ENCODE measurements at regions not wholly inside any gene's neighbourhood (a gene's known extent, or its start where the extent isn't known, plus 50 kb on each side); places are given as distances from the start of the nearest gene placed in this dataset.
A peak's percentile ranks its signal among the peaks of the same experiment; 100 is the strongest.

DNA sequence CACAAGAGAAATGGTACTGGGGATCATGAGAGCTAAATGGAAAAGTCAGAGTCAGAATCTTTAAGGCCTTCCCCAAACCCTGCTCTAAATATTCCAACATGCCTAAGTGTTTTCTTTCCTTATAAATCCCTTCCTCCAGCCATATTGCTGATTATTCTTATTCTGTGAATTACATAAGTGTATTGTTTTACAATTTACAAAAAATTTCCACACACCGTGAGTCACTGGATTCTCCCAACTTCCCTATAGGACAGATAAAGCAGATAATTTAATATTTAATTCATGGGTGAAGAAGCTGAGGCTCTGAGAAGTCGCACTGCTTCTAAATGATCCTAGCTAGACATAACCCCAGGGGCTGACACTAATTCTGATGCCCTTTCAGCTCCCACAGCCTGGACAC lies 243.3 kb upstream of the JUN start:
- peaks cover 15 to 16% of the 10 kb centered on the region in 2 donors for H3K4me1 ChIP-seq
- DNase-seq, result no peak
- no peaks in the 10 kb centered on the region for H3K9me3 ChIP-seq
- WGBS, 2 donors, result 94 to 96% methylated on average over 2 of the region's 2 CpGs
- H3K4me3 ChIP-seq (replicated peaks in 1 of 3), result no peak overlapping the region
- H3K27me3 ChIP-seq, result no peaks in the 10 kb centered on the region
- TF ChIP-seq POLR2A (IDR thresholded peaks at IDR 0.05), result no peak
- TF ChIP-seq, protein P1, sequence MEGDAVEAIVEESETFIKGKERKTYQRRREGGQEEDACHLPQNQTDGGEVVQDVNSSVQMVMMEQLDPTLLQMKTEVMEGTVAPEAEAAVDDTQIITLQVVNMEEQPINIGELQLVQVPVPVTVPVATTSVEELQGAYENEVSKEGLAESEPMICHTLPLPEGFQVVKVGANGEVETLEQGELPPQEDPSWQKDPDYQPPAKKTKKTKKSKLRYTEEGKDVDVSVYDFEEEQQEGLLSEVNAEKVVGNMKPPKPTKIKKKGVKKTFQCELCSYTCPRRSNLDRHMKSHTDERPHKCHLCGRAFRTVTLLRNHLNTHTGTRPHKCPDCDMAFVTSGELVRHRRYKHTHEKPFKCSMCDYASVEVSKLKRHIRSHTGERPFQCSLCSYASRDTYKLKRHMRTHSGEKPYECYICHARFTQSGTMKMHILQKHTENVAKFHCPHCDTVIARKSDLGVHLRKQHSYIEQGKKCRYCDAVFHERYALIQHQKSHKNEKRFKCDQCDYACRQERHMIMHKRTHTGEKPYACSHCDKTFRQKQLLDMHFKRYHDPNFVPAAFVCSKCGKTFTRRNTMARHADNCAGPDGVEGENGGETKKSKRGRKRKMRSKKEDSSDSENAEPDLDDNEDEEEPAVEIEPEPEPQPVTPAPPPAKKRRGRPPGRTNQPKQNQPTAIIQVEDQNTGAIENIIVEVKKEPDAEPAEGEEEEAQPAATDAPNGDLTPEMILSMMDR (IDR thresholded peaks at IDR 0.05), result no peak
- intact Hi-C loops (cut with DNase I), result no loop called here
- H3K36me3 ChIP-seq, result no peaks in the 10 kb centered on the region
- H3K27ac ChIP-seq, result no peak overlapping the region

DNA sequence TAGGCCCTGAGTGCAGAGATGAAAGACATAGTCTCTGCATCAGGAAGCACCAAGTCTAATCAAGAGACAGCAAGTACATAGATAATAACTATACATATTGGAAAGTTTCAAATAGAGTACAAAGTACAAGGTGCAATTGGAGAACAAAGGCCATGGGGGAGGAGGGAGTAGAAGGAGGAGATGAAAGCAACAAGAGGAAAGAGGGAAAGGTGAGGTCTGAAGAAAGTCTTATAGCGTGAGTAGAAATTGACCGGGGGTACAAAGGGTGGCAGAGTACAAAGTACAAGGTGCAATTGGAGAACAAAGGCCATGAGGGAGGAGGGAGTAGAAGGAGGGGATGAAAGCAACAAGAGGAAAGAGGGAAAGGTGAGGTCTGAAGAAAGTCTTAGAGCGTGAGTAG lies 244.2 kb upstream of the JUN start:
- Histone ChIP-seq H3K4me1 (peaks cover 17 to 22% of the 10 kb centered on the region in 2 donors), H3K36me3 (no peaks in the 10 kb centered on the region), H3K4me3 (replicated peaks in 1 of 3) (no peak overlapping the region), H3K9me3 (no peaks in the 10 kb centered on the region), H3K27ac (no peak overlapping the region), H3K27me3 (no peaks in the 10 kb centered on the region)
- DNase-seq, result no peak
- TF ChIP-seq, protein P1 (IDR thresholded peaks at IDR 0.05), result no peak
- no peak for TF ChIP-seq POLR2A (IDR thresholded peaks at IDR 0.05)
- intact Hi-C loops (cut with DNase I), result no loop called here
- 91 to 96% methylated on average over 3 of the region's 3 CpGs for WGBS, 2 donors

DNA sequence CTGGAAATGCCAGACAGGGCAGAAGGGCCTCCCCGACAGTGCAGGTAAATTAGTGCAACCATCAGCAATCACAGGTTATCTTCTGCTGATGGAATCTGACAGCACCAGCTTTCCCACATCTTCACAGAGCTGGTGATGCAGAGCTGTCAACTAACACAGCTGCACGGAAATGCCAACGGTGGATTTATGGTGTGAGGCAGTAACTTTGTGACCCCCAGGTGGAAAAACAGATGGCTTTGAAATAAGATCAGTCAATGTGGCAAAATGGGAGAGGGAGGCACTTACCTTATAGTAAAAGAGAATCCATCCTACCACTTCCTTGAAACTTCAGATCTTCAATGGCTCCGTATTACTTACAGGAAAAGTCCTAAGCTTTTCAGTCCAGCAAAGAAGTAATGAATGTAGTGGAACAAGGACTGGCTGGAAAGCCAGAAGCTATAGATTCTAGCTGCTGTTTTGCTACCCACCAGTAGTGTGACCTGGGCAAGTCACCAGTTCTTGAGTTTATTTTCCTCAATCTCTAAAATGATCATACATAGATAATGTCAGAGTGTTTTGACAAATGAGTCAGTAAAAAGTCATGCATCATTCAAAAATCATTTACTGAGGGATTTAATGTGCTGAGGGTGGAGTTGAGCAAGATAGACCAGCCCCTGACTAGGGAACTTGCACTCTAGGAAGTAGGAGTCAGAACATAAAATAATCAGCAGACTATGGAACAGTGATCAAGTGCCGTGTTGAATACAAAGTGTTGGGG lies 245.7 kb upstream of the JUN start:
- Histone ChIP-seq H3K27me3 (no peaks in the 10 kb centered on the region), H3K9me3 (no peaks in the 10 kb centered on the region), H3K27ac (no peak overlapping the region), H3K4me3 (replicated peaks in 1 of 3) (no peak overlapping the region), H3K4me1 (peaks cover 20 to 29% of the 10 kb centered on the region in 2 donors), H3K36me3 (no peaks in the 10 kb centered on the region)
- DNase-seq, result no peak
- TF ChIP-seq, protein P1 (IDR thresholded peaks at IDR 0.05), result no peak
- TF ChIP-seq POLR2A (IDR thresholded peaks at IDR 0.05), result no peak
- WGBS, 2 donors, result 85 to 92% methylated on average over 5 of the region's 5 CpGs
- intact Hi-C loops (cut with DNase I), result no loop called here

DNA sequence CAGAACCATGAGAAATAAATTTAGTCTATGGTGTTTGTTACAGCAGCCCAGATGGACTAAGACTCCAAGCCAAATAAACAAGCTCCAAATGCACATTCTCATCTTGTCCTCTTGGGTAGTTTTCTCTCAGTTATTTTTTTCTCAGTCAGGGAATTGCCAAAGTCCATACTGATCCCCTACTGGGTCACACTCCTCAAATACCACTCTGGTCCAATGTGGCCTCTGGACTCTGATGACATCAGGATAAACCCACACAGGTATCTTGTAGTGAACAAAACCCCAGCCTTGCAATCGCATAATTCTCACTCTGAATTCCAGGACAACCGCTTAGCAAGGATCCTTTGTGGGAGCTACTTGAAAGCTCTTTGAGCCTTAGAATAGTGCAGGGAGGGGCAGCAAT lies 248.4 kb upstream of the JUN start:
- peaks cover 15 to 22% of the 10 kb centered on the region in 2 donors for H3K4me1 ChIP-seq
- no peak overlapping the region for H3K27ac ChIP-seq
- no peaks in the 10 kb centered on the region for H3K36me3 ChIP-seq
- WGBS, 2 donors, result 42 to 61% methylated on average over 2 of the region's 2 CpGs
- DNase-seq, result no peak
- TF ChIP-seq, protein P1 (IDR thresholded peaks at IDR 0.05), result no peak
- TF ChIP-seq POLR2A (IDR thresholded peaks at IDR 0.05), result no peak
- no peak overlapping the region for H3K4me3 ChIP-seq (replicated peaks in 1 of 3)
- H3K9me3 ChIP-seq, result no peaks in the 10 kb centered on the region
- H3K27me3 ChIP-seq, result no peaks in the 10 kb centered on the region
- intact Hi-C loops (cut with DNase I), result no loop called here

DNA sequence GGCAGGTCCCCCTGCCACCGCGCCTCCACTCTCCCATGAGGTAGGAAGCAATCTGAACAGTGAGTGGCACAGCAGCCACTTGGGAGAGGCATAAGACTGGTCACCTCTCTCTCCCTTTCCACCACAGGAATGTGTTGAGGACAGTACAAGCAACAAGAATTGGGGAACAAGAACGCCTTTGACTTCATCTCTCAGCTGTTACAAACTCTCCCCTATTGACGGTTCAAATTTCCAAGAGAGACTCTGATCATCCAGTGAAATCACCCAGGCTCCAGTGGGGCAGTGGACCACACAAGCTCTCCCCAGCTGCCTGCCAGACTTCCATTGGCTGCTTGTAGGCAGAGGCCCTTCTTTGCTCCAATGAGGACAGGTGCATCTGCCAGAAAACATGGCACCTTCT lies 249.9 kb upstream of the JUN start:
- Histone ChIP-seq H3K36me3 (no peaks in the 10 kb centered on the region), H3K27me3 (no peaks in the 10 kb centered on the region), H3K27ac (peak overlapping the region in 1 of 3 donors; percentile 29), H3K4me1 (peaks cover 18 to 26% of the 10 kb centered on the region in 2 donors), H3K4me3 (replicated peaks in 1 of 3) (no peak overlapping the region), H3K9me3 (no peaks in the 10 kb centered on the region)
- WGBS, 2 donors, result 93 to 95% methylated on average over 4 of the region's 4 CpGs
- DNase-seq, result no peak
- intact Hi-C loops (cut with DNase I), result no loop called here
- TF ChIP-seq, protein P1 (IDR thresholded peaks at IDR 0.05), result no peak
- no peak for TF ChIP-seq POLR2A (IDR thresholded peaks at IDR 0.05)

Data from thyroid gland (tissue), 4 donors.